ENCODE measurements at regions not wholly inside any gene's neighbourhood (a gene's known extent, or its start where the extent isn't known, plus 50 kb on each side); places are given as distances from the start of the nearest gene placed in this dataset.
"Not testable (repeated sequence)": the region's sequence is repeated elsewhere in the genome, so short reads cannot be mapped to it uniquely, and the experiment has no call there.

GRCh38 chr14:43754838-43755237 is 752.2 kb downstream of the FSCB start:
- H3K4me3 ChIP-seq (ENCODE audit: low read depth, poor library complexity, severe bottlenecking), result no peak overlapping the region
- DNase-seq (ENCODE audit: low spot score in 2 of 2), result no peak
- TF ChIP-seq, protein P1, sequence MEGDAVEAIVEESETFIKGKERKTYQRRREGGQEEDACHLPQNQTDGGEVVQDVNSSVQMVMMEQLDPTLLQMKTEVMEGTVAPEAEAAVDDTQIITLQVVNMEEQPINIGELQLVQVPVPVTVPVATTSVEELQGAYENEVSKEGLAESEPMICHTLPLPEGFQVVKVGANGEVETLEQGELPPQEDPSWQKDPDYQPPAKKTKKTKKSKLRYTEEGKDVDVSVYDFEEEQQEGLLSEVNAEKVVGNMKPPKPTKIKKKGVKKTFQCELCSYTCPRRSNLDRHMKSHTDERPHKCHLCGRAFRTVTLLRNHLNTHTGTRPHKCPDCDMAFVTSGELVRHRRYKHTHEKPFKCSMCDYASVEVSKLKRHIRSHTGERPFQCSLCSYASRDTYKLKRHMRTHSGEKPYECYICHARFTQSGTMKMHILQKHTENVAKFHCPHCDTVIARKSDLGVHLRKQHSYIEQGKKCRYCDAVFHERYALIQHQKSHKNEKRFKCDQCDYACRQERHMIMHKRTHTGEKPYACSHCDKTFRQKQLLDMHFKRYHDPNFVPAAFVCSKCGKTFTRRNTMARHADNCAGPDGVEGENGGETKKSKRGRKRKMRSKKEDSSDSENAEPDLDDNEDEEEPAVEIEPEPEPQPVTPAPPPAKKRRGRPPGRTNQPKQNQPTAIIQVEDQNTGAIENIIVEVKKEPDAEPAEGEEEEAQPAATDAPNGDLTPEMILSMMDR (IDR thresholded peaks at IDR 0.05), result no peak
- no peak for TF ChIP-seq POLR2A (IDR thresholded peaks at IDR 0.05)
- WGBS, 2 donors, result 87 to 88% methylated on average over 3 of the region's 3 CpGs
- intact Hi-C loops (cut with DNase I; ENCODE audit: low total_unique reads), result no loop called here

GRCh38 chr14:43745746-43746145 is 761.3 kb downstream of the FSCB start:
- no peak overlapping the region for H3K4me3 ChIP-seq (ENCODE audit: low read depth, poor library complexity, severe bottlenecking)
- 98 to 100% methylated on average over 1 of the region's 1 CpG for WGBS, 2 donors
- no peak for DNase-seq (ENCODE audit: low spot score in 2 of 2)
- intact Hi-C loops (cut with DNase I; ENCODE audit: low total_unique reads), result no loop called here
- TF ChIP-seq, protein P1 (IDR thresholded peaks at IDR 0.05), result no peak
- TF ChIP-seq POLR2A (IDR thresholded peaks at IDR 0.05), result no peak

DNA sequence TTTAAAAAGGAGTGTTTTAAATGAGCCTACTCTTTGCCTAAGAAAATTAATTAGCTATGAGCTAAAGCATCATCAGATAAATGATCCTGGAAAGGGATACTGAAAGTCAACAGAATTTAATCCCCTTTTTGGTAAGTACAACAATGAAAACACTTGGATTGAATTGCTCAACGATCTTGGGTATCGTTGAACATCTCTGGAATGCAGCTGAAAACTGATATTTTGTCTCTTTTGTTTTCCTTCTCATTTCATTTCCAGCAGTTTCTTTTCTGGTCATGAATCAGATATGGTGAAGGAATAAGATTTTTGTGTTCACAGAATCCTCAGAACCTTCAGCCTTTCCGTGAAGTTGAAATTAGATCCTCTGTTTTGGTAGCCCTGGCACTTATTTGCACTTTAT is 771.2 kb downstream of the FSCB start:
- no peak for DNase-seq (ENCODE audit: low spot score in 2 of 2)
- no peak overlapping the region for H3K4me3 ChIP-seq (ENCODE audit: low read depth, poor library complexity, severe bottlenecking)
- 62 to 73% methylated on average over 3 of the region's 3 CpGs for WGBS, 2 donors
- intact Hi-C loops (cut with DNase I; ENCODE audit: low total_unique reads), result no loop called here
- TF ChIP-seq POLR2A (IDR thresholded peaks at IDR 0.05), result no peak
- TF ChIP-seq, protein P1 (IDR thresholded peaks at IDR 0.05), result no peak

DNA sequence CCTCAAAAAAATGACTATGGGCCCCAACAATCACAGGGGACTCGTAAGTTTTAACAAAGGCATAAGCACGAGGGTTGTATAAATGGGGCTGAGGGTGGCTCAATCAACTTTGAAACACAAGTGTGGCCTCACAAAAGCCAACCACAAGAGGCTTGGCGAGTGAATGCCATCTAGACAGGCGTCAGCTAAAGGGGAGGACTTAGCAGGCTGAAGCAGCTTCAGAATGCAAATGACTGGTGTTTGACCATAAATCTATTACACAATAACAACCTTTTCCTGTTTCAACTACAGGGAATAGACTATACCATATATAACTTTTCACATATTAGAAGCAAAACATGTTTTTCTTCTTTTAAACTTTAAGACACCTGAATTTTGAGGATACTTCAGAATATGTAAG is 777.9 kb downstream of the FSCB start:
- 57 to 63% methylated on average over 4 of the region's 4 CpGs for WGBS, 2 donors
- H3K4me3 ChIP-seq (ENCODE audit: low read depth, poor library complexity, severe bottlenecking), result no peak overlapping the region
- no peak for DNase-seq (ENCODE audit: low spot score in 2 of 2)
- TF ChIP-seq, protein P1 (IDR thresholded peaks at IDR 0.05), result no peak
- TF ChIP-seq POLR2A (IDR thresholded peaks at IDR 0.05), result no peak
- intact Hi-C loops (cut with DNase I; ENCODE audit: low total_unique reads), result no loop called here

GRCh38 chr14:43706900-43707299 is 800.2 kb downstream of the FSCB start:
- no peak for DNase-seq (ENCODE audit: low spot score in 2 of 2)
- no peak overlapping the region for H3K4me3 ChIP-seq (ENCODE audit: low read depth, poor library complexity, severe bottlenecking)
- intact Hi-C loops (cut with DNase I; ENCODE audit: low total_unique reads), result no loop called here
- TF ChIP-seq, protein P1 (IDR thresholded peaks at IDR 0.05), result no peak
- no peak for TF ChIP-seq POLR2A (IDR thresholded peaks at IDR 0.05)

GRCh38 chr14:43698561-43699284 is 808.4 kb downstream of the FSCB start:
- 87% methylated on average over 20 of the region's 20 CpGs for WGBS, 2 donors
- DNase-seq (ENCODE audit: low spot score in 2 of 2); intact Hi-C loops (cut with DNase I; ENCODE audit: low total_unique reads); H3K4me3 ChIP-seq (ENCODE audit: low read depth, poor library complexity, severe bottlenecking): not testable (repeated sequence)

Data from lower leg skin (tissue), 4 donors.